ENCODE measurements at regions not wholly inside any gene's neighbourhood (a gene's known extent, or its start where the extent isn't known, plus 50 kb on each side); places are given as distances from the start of the nearest gene placed in this dataset.

DNA sequence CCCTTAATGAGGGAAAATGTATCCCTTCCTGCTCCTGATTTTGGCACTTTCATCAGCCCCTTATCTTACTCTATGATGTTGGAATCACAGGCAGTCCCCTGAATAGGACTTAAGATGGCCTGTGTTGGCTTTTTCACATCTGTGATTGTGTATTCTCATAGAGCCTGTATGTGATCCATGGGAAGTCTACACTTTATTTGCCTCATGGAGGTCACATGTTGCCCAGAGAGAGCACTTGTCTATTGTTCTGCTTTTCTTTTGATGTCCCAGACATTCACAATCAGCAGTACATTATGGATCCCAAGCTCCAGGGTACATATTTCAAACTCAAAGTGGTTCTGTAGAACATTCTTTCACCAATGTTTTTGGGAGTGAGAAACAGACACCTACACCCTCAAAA is 885.2 kb upstream of the ADGRL2 start:
- no peak for TF ChIP-seq TEAD4 (IDR thresholded peaks at IDR 0.05)
- TF ChIP-seq, protein P1, sequence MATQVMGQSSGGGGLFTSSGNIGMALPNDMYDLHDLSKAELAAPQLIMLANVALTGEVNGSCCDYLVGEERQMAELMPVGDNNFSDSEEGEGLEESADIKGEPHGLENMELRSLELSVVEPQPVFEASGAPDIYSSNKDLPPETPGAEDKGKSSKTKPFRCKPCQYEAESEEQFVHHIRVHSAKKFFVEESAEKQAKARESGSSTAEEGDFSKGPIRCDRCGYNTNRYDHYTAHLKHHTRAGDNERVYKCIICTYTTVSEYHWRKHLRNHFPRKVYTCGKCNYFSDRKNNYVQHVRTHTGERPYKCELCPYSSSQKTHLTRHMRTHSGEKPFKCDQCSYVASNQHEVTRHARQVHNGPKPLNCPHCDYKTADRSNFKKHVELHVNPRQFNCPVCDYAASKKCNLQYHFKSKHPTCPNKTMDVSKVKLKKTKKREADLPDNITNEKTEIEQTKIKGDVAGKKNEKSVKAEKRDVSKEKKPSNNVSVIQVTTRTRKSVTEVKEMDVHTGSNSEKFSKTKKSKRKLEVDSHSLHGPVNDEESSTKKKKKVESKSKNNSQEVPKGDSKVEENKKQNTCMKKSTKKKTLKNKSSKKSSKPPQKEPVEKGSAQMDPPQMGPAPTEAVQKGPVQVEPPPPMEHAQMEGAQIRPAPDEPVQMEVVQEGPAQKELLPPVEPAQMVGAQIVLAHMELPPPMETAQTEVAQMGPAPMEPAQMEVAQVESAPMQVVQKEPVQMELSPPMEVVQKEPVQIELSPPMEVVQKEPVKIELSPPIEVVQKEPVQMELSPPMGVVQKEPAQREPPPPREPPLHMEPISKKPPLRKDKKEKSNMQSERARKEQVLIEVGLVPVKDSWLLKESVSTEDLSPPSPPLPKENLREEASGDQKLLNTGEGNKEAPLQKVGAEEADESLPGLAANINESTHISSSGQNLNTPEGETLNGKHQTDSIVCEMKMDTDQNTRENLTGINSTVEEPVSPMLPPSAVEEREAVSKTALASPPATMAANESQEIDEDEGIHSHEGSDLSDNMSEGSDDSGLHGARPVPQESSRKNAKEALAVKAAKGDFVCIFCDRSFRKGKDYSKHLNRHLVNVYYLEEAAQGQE (IDR thresholded peaks at IDR 0.05; ENCODE audit: low read depth): no peak
- TF ChIP-seq YY1 (IDR thresholded peaks at IDR 0.05; ENCODE audit: low read depth): no peak
- TF ChIP-seq TAF1 (IDR thresholded peaks at IDR 0.05; ENCODE audit: low read depth): no peak
- TF ChIP-seq, protein P2, sequence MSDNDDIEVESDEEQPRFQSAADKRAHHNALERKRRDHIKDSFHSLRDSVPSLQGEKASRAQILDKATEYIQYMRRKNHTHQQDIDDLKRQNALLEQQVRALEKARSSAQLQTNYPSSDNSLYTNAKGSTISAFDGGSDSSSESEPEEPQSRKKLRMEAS (IDR thresholded peaks at IDR 0.05): no peak
- no peak for TF ChIP-seq ZBTB7A (IDR thresholded peaks at IDR 0.05; ENCODE audit: low read depth)
- TF ChIP-seq CEBPB (IDR thresholded peaks at IDR 0.05): no peak
- TF ChIP-seq NFIC (IDR thresholded peaks at IDR 0.05): no peak
- TF ChIP-seq EP300 (IDR thresholded peaks at IDR 0.05; ENCODE audit: borderline replicate concordance): no peak
- no peak for TF ChIP-seq TCF12 (IDR thresholded peaks at IDR 0.05; ENCODE audit: low read depth)
